IMR-90 (cell line): ENCODE measurements at regions not wholly inside any gene's neighbourhood (a gene's known extent, or its start where the extent isn't known, plus 50 kb on each side); places are given as distances from the start of the nearest gene placed in this dataset.
"Not testable (repeated sequence)": the region's sequence is repeated elsewhere in the genome, so short reads cannot be mapped to it uniquely, and the experiment has no call there.

Experiments
- CHD1 ChIP-seq: IDR thresholded peaks from 2 replicates; pipeline ENCODE4 v1.6.1; 2012; ENCODE audit warnings: low read depth, low read length, improper control_type of control experiment
- CTCF ChIP-seq: conservative IDR thresholded peaks from 2 replicates; pipeline ENCODE4 v1.5.1; 2012; ENCODE audit warnings: mild to moderate bottlenecking, low read depth, low read length, improper control_type of control experiment
- FOS ChIP-seq: fragments of 150-350 bp; IDR thresholded peaks from 2 replicates; pipeline ENCODE4 v1.6.1; 2016; ENCODE audit warnings: low read depth, low read length
- POLR2A ChIP-seq: IDR thresholded peaks from 2 replicates; pipeline ENCODE4 v1.6.1; 2012; ENCODE audit warnings: mild to moderate bottlenecking, low read depth, low read length
- RCOR1 ChIP-seq: IDR thresholded peaks from 2 replicates; pipeline ENCODE4 v1.6.1; 2012; ENCODE audit warnings: mild to moderate bottlenecking, low read length, improper control_type of control experiment; ENCODE audit not compliant: insufficient replicate concordance
- RFX5 ChIP-seq: IDR thresholded peaks from 2 replicates; pipeline ENCODE4 v1.8.0; 2012; ENCODE audit warnings: low read depth, mild to moderate bottlenecking, low read length, moderate library complexity
- TF ChIP-seq, protein P1 (sequence below): fragments of 150-350 bp; IDR thresholded peaks from 2 replicates; pipeline ENCODE4 v1.6.1; 2016; ENCODE audit warnings: low read depth, mild to moderate bottlenecking, low read length, moderate library complexity, borderline replicate concordance

GRCh38 chr7:140257278-140257677 is 80.5 kb upstream of the KDM7A start:
- not testable (repeated sequence) for TF ChIP-seq CTCF, POLR2A, FOS, RCOR1, RFX5, CHD1
- TF ChIP-seq, protein P1, sequence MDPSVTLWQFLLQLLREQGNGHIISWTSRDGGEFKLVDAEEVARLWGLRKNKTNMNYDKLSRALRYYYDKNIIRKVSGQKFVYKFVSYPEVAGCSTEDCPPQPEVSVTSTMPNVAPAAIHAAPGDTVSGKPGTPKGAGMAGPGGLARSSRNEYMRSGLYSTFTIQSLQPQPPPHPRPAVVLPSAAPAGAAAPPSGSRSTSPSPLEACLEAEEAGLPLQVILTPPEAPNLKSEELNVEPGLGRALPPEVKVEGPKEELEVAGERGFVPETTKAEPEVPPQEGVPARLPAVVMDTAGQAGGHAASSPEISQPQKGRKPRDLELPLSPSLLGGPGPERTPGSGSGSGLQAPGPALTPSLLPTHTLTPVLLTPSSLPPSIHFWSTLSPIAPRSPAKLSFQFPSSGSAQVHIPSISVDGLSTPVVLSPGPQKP = not testable (repeated sequence)
